Spleen (tissue), 7 donors: ENCODE measurements at regions not wholly inside any gene's neighbourhood (a gene's known extent, or its start where the extent isn't known, plus 50 kb on each side); places are given as distances from the start of the nearest gene placed in this dataset.

Experiments used
- POLR2A ChIP-seq, 3 donors: fragments of 450-650 bp; IDR thresholded peaks; one replicate each; pipeline ENCODE4 v1.5.1; 2017; ENCODE audit warnings: antibody characterized with exemption in 3 of 3, mild to moderate bottlenecking in 1 of 3
- POLR2AphosphoS5 ChIP-seq, 3 donors: sonication (generic); formaldehyde crosslinking; IDR thresholded peaks; one replicate each; pipeline ENCODE4 v1.5.1; 2017; ENCODE audit warnings: antibody characterized with exemption in 3 of 3
- TF ChIP-seq, protein P1 (sequence below), 11 experiments: fragments of 200-600 bp in 7 of 11; fragments of 450-650 bp in 4 of 11; sonication (generic) in 4 of 11; IDR thresholded peaks in 8 of 11; conservative IDR thresholded peaks in 3 of 11; 1 replicate in 7 of 11; 2 replicates in 4 of 11; pipeline versions ENCODE4 v1.4.0 to v1.8.0; 2016 to 2021; ENCODE audit warnings: antibody characterized with exemption in 11 of 11, inconsistent platforms in 4 of 11, mild to moderate bottlenecking in 1 of 11
- donor health status: DM: no; HTN: no; CAD: no; lungs with moderate emphysema.
- donor health status: DM: no; HTN: no; CAD: no.
- donor health status: DM: no; HTN: no; CAD: no.

- TF ChIP-seq, protein P1, sequence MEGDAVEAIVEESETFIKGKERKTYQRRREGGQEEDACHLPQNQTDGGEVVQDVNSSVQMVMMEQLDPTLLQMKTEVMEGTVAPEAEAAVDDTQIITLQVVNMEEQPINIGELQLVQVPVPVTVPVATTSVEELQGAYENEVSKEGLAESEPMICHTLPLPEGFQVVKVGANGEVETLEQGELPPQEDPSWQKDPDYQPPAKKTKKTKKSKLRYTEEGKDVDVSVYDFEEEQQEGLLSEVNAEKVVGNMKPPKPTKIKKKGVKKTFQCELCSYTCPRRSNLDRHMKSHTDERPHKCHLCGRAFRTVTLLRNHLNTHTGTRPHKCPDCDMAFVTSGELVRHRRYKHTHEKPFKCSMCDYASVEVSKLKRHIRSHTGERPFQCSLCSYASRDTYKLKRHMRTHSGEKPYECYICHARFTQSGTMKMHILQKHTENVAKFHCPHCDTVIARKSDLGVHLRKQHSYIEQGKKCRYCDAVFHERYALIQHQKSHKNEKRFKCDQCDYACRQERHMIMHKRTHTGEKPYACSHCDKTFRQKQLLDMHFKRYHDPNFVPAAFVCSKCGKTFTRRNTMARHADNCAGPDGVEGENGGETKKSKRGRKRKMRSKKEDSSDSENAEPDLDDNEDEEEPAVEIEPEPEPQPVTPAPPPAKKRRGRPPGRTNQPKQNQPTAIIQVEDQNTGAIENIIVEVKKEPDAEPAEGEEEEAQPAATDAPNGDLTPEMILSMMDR (IDR thresholded peaks at IDR 0.05 in 8 of 11, conservative IDR thresholded peaks at IDR 0.05 in 3 of 11) = no peak
- TF ChIP-seq POLR2AphosphoS5 (IDR thresholded peaks at IDR 0.05) = no peak
- TF ChIP-seq POLR2A (IDR thresholded peaks at IDR 0.05) = no peak
Observed at GRCh38 chr10:33478089-33478674, 143.7 kb upstream of the NRP1 start.
